OCI-LY1 (cell line): ENCODE measurements at regions not wholly inside any gene's neighbourhood (a gene's known extent, or its start where the extent isn't known, plus 50 kb on each side); places are given as distances from the start of the nearest gene placed in this dataset.

ENCODE experiments used
- CTCF ChIP-seq: fragments of 200-600 bp; sonication (generic), shearing (Covaris generic); IDR thresholded peaks from 2 replicates; pipeline ENCODE4 v1.5.1; 2017; ENCODE audit warnings: mild to moderate bottlenecking, antibody characterized with exemption, low read length, moderate library complexity, mixed read lengths
- EZH2 ChIP-seq: fragments of 200-600 bp; sonication (generic), shearing (Covaris generic); IDR thresholded peaks from 2 replicates; pipeline ENCODE4 v1.8.0; 2017; ENCODE audit warnings: borderline replicate concordance, mixed run types, mild to moderate bottlenecking, antibody characterized with exemption, low read length, moderate library complexity, mixed read lengths

GRCh38 chr7:130963339-130963738 is 229.3 kb upstream of the KLF14 start:
- TF ChIP-seq CTCF, result no peak
- TF ChIP-seq EZH2, result no peak
